ENCODE measurements at regions not wholly inside any gene's neighbourhood (a gene's known extent, or its start where the extent isn't known, plus 50 kb on each side); places are given as distances from the start of the nearest gene placed in this dataset.

GRCh38 chr3:146307456-146307725, 56.5 kb upstream of the PLSCR4 start:
- TF ChIP-seq CTCF (IDR thresholded peaks at IDR 0.05; ENCODE audit: low read length) (no peak), EZH2 (IDR thresholded peaks at IDR 0.05; ENCODE audit: borderline replicate concordance, low read length) (no peak)
